HCT116 (cell line): ENCODE measurements at regions not wholly inside any gene's neighbourhood (a gene's known extent, or its start where the extent isn't known, plus 50 kb on each side); places are given as distances from the start of the nearest gene placed in this dataset.

Source experiments
- ATAC-seq: fragments of 200-7000 bp; cut with Tn5 transposase; 2 replicates; pipeline ENCODE4 v1.9.1; 2020; ENCODE audit warnings: mild to moderate bottlenecking, moderate library complexity
- BruUV-seq: library from RNA; stranded (reverse); fragments of 400-500 nt; replicated peaks from 2 replicates; lab custom pipeline; 2021; lab: Mats Ljungman, UMichigan
- CTCF ChIA-PET: fragments of 300-600 bp; sonication (Branson Sonifier 250); formaldehyde crosslinking; loops from one replicate; lab custom pipeline; 2021; ENCODE audit warnings: antibody characterized with exemption; lab: Charles Lee
- POLR2A ChIA-PET: fragments of 300-600, 350-600 bp; sonication (Branson Sonifier 250); formaldehyde crosslinking; loops from one replicate; lab custom pipeline; 2021; ENCODE audit warnings: antibody characterized with exemption; lab: Charles Lee
- RAD21 ChIA-PET, 2 experiments: fragments of 300-600 bp; sonication (Branson Sonifier 250); formaldehyde crosslinking; loops; one replicate each; lab custom pipeline; 2023; ENCODE audit warnings: low total read pairs in 2 of 2; ENCODE audit not compliant: uncharacterized antibody in 2 of 2, unreplicated experiment in 2 of 2, low non-redundant PET in 1 of 2; lab: Charles Lee
- DNase-seq: peaks from one replicate; pipeline ENCODE4 v3.0.0-alpha.2; 2010; ENCODE audit warnings: low read depth, low spot score
- H2AFZ ChIP-seq: fragments of 200-600 bp; shearing (Covaris generic), sonication (generic); 2 replicates; pipeline ENCODE4 v1.6.1; 2017; ENCODE audit warnings: low read depth, mixed run types, mixed read lengths, antibody characterized with exemption, low read length; ENCODE audit not compliant: poor library complexity, severe bottlenecking
- H3K27ac ChIP-seq: 2 replicates; pipeline ENCODE4 v1.5.1; 2012; ENCODE audit warnings: low read depth, low read length
- H3K27me3 ChIP-seq: fragments of 200-600 bp; sonication (generic); 2 replicates; pipeline ENCODE4 v1.6.1; 2016; ENCODE audit warnings: mixed run types, low read length, mixed read lengths; ENCODE audit not compliant: insufficient read depth
- H3K36me3 ChIP-seq, 2 experiments: fragments of 200-500 bp in 1 of 2; fragments of 200-600 bp in 1 of 2; sonication (Bioruptor generic) in 1 of 2; sonication (generic) in 1 of 2; 2 replicates each; pipeline versions ENCODE4 v1.5.1 to v1.6.1; 2014 to 2016; ENCODE audit warnings: low read length in 2 of 2, inconsistent platforms in 1 of 2, mixed read lengths in 1 of 2, mixed run types in 1 of 2; ENCODE audit not compliant: insufficient read depth in 2 of 2, control insufficient read depth in 1 of 2
- H3K4me1 ChIP-seq, 2 experiments: fragments of 200-600 bp in 1 of 2; sonication (generic) in 1 of 2; 2 replicates each; pipeline versions ENCODE4 v1.5.1 to v1.6.1; 2012 to 2017; ENCODE audit warnings: low read length in 2 of 2, inconsistent platforms in 1 of 2, mild to moderate bottlenecking in 1 of 2, mixed read lengths in 1 of 2, mixed run types in 1 of 2, moderate library complexity in 1 of 2; ENCODE audit not compliant: insufficient read depth in 2 of 2, control insufficient read depth in 1 of 2
- H3K4me2 ChIP-seq: fragments of 200-600 bp; sonication (generic); 2 replicates; pipeline ENCODE4 v1.6.1; 2017; ENCODE audit warnings: mixed run types, low read length, mixed read lengths
- H3K4me3 ChIP-seq, 2 experiments: fragments of 200-600 bp in 1 of 2; sonication (generic) in 1 of 2; replicated peaks in 1 of 2; 2 replicates each; pipeline ENCODE4 v1.5.1; 2011 to 2016; ENCODE audit warnings: low read length in 2 of 2, control low read depth in 1 of 2, low read depth in 1 of 2, mild to moderate bottlenecking in 1 of 2, mixed read lengths in 1 of 2, mixed run types in 1 of 2
- H3K79me2 ChIP-seq: fragments of 200-600 bp; sonication (generic); 2 replicates; pipeline ENCODE4 v1.6.1; 2017; ENCODE audit warnings: mild to moderate bottlenecking, mixed run types, low read length, moderate library complexity, mixed read lengths; ENCODE audit not compliant: insufficient read depth
- H3K9ac ChIP-seq: fragments of 200-600 bp; sonication (generic); 2 replicates; pipeline ENCODE4 v1.6.1; 2016; ENCODE audit warnings: low read length, mixed read lengths
- H3K9me2 ChIP-seq: fragments of 200-600 bp; sonication (generic), shearing (Covaris generic); 2 replicates; pipeline ENCODE4 v1.6.1; 2017; ENCODE audit warnings: mixed run types, mild to moderate bottlenecking, moderate library complexity; ENCODE audit not compliant: insufficient read depth
- H3K9me3 ChIP-seq, 2 experiments: fragments of 200-500 bp in 1 of 2; fragments of 200-600 bp in 1 of 2; sonication (Bioruptor generic) in 1 of 2; sonication (generic) in 1 of 2; 2 replicates each; pipeline ENCODE4 v1.6.1; 2014 to 2017; ENCODE audit warnings: low read length in 2 of 2, mixed read lengths in 2 of 2, inconsistent platforms in 1 of 2, low read depth in 1 of 2, mild to moderate bottlenecking in 1 of 2, mixed run types in 1 of 2, moderate library complexity in 1 of 2; ENCODE audit not compliant: control insufficient read depth in 1 of 2, insufficient read depth in 1 of 2
- H4K20me1 ChIP-seq: fragments of 200-600 bp; sonication (generic), shearing (Covaris generic); 2 replicates; pipeline ENCODE4 v1.6.1; 2017; ENCODE audit warnings: mixed run types, mild to moderate bottlenecking, moderate library complexity; ENCODE audit not compliant: insufficient read depth
- ATF3 ChIP-seq: IDR thresholded peaks from 2 replicates; pipeline ENCODE4 v1.6.1; 2012
- CTCF ChIP-seq, 3 experiments: fragments of 200-600 bp in 1 of 3; sonication (generic) in 1 of 3; IDR thresholded peaks in 2 of 3; conservative IDR thresholded peaks in 1 of 3; 2 replicates each; pipeline ENCODE4 v1.5.1; 2012 to 2017; ENCODE audit warnings: low read depth in 2 of 3, low read length in 2 of 3, antibody characterized with exemption in 1 of 3, borderline replicate concordance in 1 of 3, control low read depth in 1 of 3, mild to moderate bottlenecking in 1 of 3, mixed read lengths in 1 of 3, mixed run types in 1 of 3, moderate library complexity in 1 of 3; ENCODE audit not compliant: insufficient read depth in 1 of 3
- EGR1 ChIP-seq: IDR thresholded peaks from 2 replicates; pipeline ENCODE4 v1.6.1; 2012; ENCODE audit warnings: low read depth
- FOSL1 ChIP-seq: IDR thresholded peaks from 2 replicates; pipeline ENCODE4 v1.6.1; 2012; ENCODE audit warnings: low read depth
- REST ChIP-seq: IDR thresholded peaks from 2 replicates; pipeline ENCODE4 v1.6.1; 2012; ENCODE audit warnings: low read depth
- SIN3A ChIP-seq: IDR thresholded peaks from 2 replicates; pipeline ENCODE4 v1.6.1; 2012; ENCODE audit warnings: low read depth
- SP1 ChIP-seq: IDR thresholded peaks from 2 replicates; pipeline ENCODE4 v1.6.1; 2012; ENCODE audit warnings: low read depth
- SRF ChIP-seq: IDR thresholded peaks from 2 replicates; pipeline ENCODE4 v1.6.1; 2012; ENCODE audit warnings: low read depth
- TCF7L2 ChIP-seq: IDR thresholded peaks from 2 replicates; pipeline ENCODE4 v1.7.0; 2011; ENCODE audit warnings: borderline replicate concordance, inconsistent platforms; ENCODE audit not compliant: insufficient read depth, insufficient read length; ENCODE audit errors: extremely low read depth
- ZBTB33 ChIP-seq: IDR thresholded peaks from 2 replicates; pipeline ENCODE4 v1.6.1; 2011; ENCODE audit warnings: mild to moderate bottlenecking, low read length, moderate library complexity; ENCODE audit not compliant: insufficient replicate concordance; ENCODE audit errors: extremely low read depth
- ZNF274 ChIP-seq: fragments of 200-500 bp; sonication (Bioruptor generic); IDR thresholded peaks from 2 replicates; pipeline ENCODE4 v1.6.1; 2014; ENCODE audit warnings: mild to moderate bottlenecking, low read depth, low read length, inconsistent platforms
- intact Hi-C: fragments of 100-400 bp; cut with micrococcal nuclease; formaldehyde crosslinking; loops from 2 replicates; pipeline ENCODE4 v1.10.0; 2022

GRCh38 chr22:46081831-46082210 is 68.5 kb upstream of the PPARA start:
- ATAC-seq (no peak), DNase-seq (no peak)
- Histone ChIP-seq H2AFZ (no peak overlapping the region), H3K79me2 (peaks cover 100% of the 10 kb centered on the region), H4K20me1 (no peaks in the 10 kb centered on the region), H3K36me3 (peaks cover 0 to 12% of the 10 kb centered on the region in 2 experiments; a peak in 1 of 4 replicates), H3K4me1 (peaks cover 60 to 89% of the 10 kb centered on the region in 2 experiments), H3K9me2 (no peaks in the 10 kb centered on the region), H3K9ac (peak overlapping the region; percentile 99), H3K4me2 (peak overlapping the region; percentile 99), H3K9me3 (no peaks in the 10 kb centered on the region), H3K4me3 (peak overlapping the region; percentile 60 to 64), H3K27me3 (no peaks in the 10 kb centered on the region), H3K27ac (peak overlapping the region; percentile 100)
- POLR2A ChIA-PET = no interaction called here
- CTCF ChIA-PET = no interaction called here
- BruUV-seq = no TSS peak
- intact Hi-C loops = no loop called here
- no peak for TF ChIP-seq FOSL1
- no peak for TF ChIP-seq ZNF274
- no peak for TF ChIP-seq ATF3
- TF ChIP-seq SIN3A = no peak
- no peak for TF ChIP-seq ZBTB33
- no peak for TF ChIP-seq EGR1
- TF ChIP-seq TCF7L2 = no peak
- no peak for TF ChIP-seq REST
- TF ChIP-seq SRF = no peak
- TF ChIP-seq SP1 = no peak
- no peak for TF ChIP-seq CTCF (IDR thresholded peaks at IDR 0.05 in 2 of 3, conservative IDR thresholded peaks at IDR 0.05 in 1 of 3; ENCODE audit: borderline replicate concordance in 1 of 3, insufficient read depth in 1 of 3, low read depth in 2 of 3, low read length in 2 of 3)
- RAD21 ChIA-PET = no interaction called here
